ENCODE measurements at regions not wholly inside any gene's neighbourhood (a gene's known extent, or its start where the extent isn't known, plus 50 kb on each side); places are given as distances from the start of the nearest gene placed in this dataset.

- TF ChIP-seq EZH2 (IDR thresholded peaks at IDR 0.05; ENCODE audit: low read length, unreplicated experiment): no peak
- no peak for TF ChIP-seq CTCF (conservative IDR thresholded peaks at IDR 0.05; ENCODE audit: low read depth, low read length)
Measured at GRCh38 chr4:138558886-138559285, 316.7 kb upstream of the SLC7A11 start.

Data from PC-3 (cell line).